WI38 (cell line): ENCODE measurements at regions not wholly inside any gene's neighbourhood (a gene's known extent, or its start where the extent isn't known, plus 50 kb on each side); places are given as distances from the start of the nearest gene placed in this dataset.

Source experiments
- H3K4me3 ChIP-seq: 2 replicates; pipeline ENCODE4 v1.5.1; 2011; ENCODE audit warnings: low read depth, mild to moderate bottlenecking, control low read depth, low read length
- CTCF ChIP-seq: IDR thresholded peaks from 2 replicates; pipeline ENCODE4 v1.5.1; 2012; ENCODE audit warnings: low read depth, mild to moderate bottlenecking, control low read depth, low read length

GRCh38 chr15:37679627-37680026, 254.8 kb upstream of the TMCO5A start:
- H3K4me3 ChIP-seq = no peak overlapping the region
- no peak for TF ChIP-seq CTCF

- no peak; the same call in 1 of the 2 replicates for TF ChIP-seq CTCF
- no peak overlapping the region for H3K4me3 ChIP-seq
Measured at GRCh38 chr15:37682304-37682703, 252.1 kb upstream of the TMCO5A start.

GRCh38 chr15:37691911-37692310, 242.5 kb upstream of the TMCO5A start:
- TF ChIP-seq CTCF = no peak
- no peak overlapping the region for H3K4me3 ChIP-seq

- H3K4me3 ChIP-seq = no peak overlapping the region
- TF ChIP-seq CTCF = no peak
Measured at GRCh38 chr15:37693926-37694325, 240.5 kb upstream of the TMCO5A start.

GRCh38 chr15:37695719-37696118, 238.7 kb upstream of the TMCO5A start:
- H3K4me3 ChIP-seq = no peak overlapping the region
- no peak for TF ChIP-seq CTCF

GRCh38 chr15:37698679-37699078, 235.8 kb upstream of the TMCO5A start:
- no peak overlapping the region for H3K4me3 ChIP-seq
- no peak for TF ChIP-seq CTCF

GRCh38 chr15:37701230-37701629, 233.2 kb upstream of the TMCO5A start:
- no peak overlapping the region for H3K4me3 ChIP-seq
- TF ChIP-seq CTCF = no peak

GRCh38 chr15:37709669-37710068, 224.8 kb upstream of the TMCO5A start:
- TF ChIP-seq CTCF = no peak
- H3K4me3 ChIP-seq = no peak overlapping the region
